ENCODE measurements at regions not wholly inside any gene's neighbourhood (a gene's known extent, or its start where the extent isn't known, plus 50 kb on each side); places are given as distances from the start of the nearest gene placed in this dataset.

DNA sequence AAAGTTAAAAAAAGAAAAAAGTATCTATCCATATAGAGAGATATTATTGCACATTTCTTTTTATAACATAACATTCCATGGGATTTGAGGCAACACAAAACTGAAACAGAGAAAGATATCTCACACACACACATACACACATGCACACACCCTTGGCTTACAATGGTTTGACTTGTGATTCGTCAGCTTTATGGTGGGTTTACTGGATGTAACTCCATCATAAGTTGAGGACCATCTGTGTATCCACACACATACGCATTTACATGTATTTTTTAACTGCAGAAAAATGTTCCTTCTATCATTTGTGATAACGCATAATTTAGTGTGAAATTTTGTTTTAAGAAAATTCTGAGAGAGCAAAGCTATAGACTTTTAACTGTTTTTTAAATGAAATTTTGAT lies 74.2 kb upstream of the CDCA7L start:
- TF ChIP-seq EZH2phosphoT487 (IDR thresholded peaks at IDR 0.05; ENCODE audit: unreplicated experiment), result no peak
- TF ChIP-seq, protein P1, sequence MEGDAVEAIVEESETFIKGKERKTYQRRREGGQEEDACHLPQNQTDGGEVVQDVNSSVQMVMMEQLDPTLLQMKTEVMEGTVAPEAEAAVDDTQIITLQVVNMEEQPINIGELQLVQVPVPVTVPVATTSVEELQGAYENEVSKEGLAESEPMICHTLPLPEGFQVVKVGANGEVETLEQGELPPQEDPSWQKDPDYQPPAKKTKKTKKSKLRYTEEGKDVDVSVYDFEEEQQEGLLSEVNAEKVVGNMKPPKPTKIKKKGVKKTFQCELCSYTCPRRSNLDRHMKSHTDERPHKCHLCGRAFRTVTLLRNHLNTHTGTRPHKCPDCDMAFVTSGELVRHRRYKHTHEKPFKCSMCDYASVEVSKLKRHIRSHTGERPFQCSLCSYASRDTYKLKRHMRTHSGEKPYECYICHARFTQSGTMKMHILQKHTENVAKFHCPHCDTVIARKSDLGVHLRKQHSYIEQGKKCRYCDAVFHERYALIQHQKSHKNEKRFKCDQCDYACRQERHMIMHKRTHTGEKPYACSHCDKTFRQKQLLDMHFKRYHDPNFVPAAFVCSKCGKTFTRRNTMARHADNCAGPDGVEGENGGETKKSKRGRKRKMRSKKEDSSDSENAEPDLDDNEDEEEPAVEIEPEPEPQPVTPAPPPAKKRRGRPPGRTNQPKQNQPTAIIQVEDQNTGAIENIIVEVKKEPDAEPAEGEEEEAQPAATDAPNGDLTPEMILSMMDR (conservative IDR thresholded peaks at IDR 0.05; ENCODE audit: low read depth in 2 of 2), result no peak
- no peak for TF ChIP-seq POLR2AphosphoS5 (IDR thresholded peaks at IDR 0.05; ENCODE audit: low read depth)
- TF ChIP-seq CREB1 (CRISPR knock-in tag; IDR thresholded peaks at IDR 0.05; ENCODE audit: low read depth), result no peak
- TF ChIP-seq, protein P2, sequence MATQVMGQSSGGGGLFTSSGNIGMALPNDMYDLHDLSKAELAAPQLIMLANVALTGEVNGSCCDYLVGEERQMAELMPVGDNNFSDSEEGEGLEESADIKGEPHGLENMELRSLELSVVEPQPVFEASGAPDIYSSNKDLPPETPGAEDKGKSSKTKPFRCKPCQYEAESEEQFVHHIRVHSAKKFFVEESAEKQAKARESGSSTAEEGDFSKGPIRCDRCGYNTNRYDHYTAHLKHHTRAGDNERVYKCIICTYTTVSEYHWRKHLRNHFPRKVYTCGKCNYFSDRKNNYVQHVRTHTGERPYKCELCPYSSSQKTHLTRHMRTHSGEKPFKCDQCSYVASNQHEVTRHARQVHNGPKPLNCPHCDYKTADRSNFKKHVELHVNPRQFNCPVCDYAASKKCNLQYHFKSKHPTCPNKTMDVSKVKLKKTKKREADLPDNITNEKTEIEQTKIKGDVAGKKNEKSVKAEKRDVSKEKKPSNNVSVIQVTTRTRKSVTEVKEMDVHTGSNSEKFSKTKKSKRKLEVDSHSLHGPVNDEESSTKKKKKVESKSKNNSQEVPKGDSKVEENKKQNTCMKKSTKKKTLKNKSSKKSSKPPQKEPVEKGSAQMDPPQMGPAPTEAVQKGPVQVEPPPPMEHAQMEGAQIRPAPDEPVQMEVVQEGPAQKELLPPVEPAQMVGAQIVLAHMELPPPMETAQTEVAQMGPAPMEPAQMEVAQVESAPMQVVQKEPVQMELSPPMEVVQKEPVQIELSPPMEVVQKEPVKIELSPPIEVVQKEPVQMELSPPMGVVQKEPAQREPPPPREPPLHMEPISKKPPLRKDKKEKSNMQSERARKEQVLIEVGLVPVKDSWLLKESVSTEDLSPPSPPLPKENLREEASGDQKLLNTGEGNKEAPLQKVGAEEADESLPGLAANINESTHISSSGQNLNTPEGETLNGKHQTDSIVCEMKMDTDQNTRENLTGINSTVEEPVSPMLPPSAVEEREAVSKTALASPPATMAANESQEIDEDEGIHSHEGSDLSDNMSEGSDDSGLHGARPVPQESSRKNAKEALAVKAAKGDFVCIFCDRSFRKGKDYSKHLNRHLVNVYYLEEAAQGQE (IDR thresholded peaks at IDR 0.05; ENCODE audit: unreplicated experiment), result no peak
- no peak for TF ChIP-seq EZH2 (IDR thresholded peaks at IDR 0.05; ENCODE audit: low read depth, unreplicated experiment)
- TF ChIP-seq ZNF114 (CRISPR knock-in tag; IDR thresholded peaks at IDR 0.05), result no peak
- TF ChIP-seq, protein P3, sequence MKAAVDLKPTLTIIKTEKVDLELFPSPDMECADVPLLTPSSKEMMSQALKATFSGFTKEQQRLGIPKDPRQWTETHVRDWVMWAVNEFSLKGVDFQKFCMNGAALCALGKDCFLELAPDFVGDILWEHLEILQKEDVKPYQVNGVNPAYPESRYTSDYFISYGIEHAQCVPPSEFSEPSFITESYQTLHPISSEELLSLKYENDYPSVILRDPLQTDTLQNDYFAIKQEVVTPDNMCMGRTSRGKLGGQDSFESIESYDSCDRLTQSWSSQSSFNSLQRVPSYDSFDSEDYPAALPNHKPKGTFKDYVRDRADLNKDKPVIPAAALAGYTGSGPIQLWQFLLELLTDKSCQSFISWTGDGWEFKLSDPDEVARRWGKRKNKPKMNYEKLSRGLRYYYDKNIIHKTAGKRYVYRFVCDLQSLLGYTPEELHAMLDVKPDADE (IDR thresholded peaks at IDR 0.05), result no peak
- no peak for TF ChIP-seq NANOG (IDR thresholded peaks at IDR 0.05; ENCODE audit: borderline replicate concordance)
- TF ChIP-seq JUNB (IDR thresholded peaks at IDR 0.05; ENCODE audit: unreplicated experiment), result no peak
- TF ChIP-seq STAT1 (IDR thresholded peaks at IDR 0.05; ENCODE audit: unreplicated experiment), result no peak
- no peak for TF ChIP-seq ZNF331 (CRISPR knock-in tag; IDR thresholded peaks at IDR 0.05; ENCODE audit: low read depth)
- TF ChIP-seq, protein P4, sequence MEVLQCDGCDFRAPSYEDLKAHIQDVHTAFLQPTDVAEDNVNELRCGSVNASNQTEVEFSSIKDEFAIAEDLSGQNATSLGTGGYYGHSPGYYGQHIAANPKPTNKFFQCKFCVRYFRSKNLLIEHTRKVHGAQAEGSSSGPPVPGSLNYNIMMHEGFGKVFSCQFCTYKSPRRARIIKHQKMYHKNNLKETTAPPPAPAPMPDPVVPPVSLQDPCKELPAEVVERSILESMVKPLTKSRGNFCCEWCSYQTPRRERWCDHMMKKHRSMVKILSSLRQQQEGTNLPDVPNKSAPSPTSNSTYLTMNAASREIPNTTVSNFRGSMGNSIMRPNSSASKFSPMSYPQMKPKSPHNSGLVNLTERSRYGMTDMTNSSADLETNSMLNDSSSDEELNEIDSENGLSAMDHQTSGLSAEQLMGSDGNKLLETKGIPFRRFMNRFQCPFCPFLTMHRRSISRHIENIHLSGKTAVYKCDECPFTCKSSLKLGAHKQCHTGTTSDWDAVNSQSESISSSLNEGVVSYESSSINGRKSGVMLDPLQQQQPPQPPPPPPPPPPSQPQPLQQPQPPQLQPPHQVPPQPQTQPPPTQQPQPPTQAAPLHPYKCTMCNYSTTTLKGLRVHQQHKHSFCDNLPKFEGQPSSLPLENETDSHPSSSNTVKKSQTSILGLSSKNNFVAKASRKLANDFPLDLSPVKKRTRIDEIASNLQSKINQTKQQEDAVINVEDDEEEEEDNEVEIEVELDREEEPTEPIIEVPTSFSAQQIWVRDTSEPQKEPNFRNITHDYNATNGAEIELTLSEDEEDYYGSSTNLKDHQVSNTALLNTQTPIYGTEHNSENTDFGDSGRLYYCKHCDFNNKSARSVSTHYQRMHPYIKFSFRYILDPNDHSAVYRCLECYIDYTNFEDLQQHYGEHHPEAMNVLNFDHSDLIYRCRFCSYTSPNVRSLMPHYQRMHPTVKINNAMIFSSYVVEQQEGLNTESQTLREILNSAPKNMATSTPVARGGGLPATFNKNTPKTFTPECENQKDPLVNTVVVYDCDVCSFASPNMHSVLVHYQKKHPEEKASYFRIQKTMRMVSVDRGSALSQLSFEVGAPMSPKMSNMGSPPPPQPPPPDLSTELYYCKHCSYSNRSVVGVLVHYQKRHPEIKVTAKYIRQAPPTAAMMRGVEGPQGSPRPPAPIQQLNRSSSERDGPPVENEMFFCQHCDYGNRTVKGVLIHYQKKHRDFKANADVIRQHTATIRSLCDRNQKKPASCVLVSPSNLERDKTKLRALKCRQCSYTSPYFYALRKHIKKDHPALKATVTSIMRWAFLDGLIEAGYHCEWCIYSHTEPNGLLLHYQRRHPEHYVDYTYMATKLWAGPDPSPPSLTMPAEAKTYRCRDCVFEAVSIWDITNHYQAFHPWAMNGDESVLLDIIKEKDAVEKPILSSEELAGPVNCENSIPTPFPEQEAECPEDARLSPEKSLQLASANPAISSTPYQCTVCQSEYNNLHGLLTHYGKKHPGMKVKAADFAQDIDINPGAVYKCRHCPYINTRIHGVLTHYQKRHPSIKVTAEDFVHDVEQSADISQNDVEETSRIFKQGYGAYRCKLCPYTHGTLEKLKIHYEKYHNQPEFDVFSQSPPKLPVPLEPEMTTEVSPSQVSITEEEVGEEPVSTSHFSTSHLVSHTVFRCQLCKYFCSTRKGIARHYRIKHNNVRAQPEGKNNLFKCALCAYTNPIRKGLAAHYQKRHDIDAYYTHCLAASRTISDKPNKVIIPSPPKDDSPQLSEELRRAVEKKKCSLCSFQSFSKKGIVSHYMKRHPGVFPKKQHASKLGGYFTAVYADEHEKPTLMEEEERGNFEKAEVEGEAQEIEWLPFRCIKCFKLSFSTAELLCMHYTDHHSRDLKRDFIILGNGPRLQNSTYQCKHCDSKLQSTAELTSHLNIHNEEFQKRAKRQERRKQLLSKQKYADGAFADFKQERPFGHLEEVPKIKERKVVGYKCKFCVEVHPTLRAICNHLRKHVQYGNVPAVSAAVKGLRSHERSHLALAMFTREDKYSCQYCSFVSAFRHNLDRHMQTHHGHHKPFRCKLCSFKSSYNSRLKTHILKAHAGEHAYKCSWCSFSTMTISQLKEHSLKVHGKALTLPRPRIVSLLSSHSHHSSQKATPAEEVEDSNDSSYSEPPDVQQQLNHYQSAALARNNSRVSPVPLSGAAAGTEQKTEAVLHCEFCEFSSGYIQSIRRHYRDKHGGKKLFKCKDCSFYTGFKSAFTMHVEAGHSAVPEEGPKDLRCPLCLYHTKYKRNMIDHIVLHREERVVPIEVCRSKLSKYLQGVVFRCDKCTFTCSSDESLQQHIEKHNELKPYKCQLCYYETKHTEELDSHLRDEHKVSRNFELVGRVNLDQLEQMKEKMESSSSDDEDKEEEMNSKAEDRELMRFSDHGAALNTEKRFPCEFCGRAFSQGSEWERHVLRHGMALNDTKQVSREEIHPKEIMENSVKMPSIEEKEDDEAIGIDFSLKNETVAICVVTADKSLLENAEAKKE (CRISPR knock-in tag; IDR thresholded peaks at IDR 0.05), result no peak

All from GM23338 (cell line).